RWPE2 (cell line): ENCODE measurements at regions not wholly inside any gene's neighbourhood (a gene's known extent, or its start where the extent isn't known, plus 50 kb on each side); places are given as distances from the start of the nearest gene placed in this dataset.

Source experiments
- ATAC-seq: fragments of 200-7000 bp; cut with Tn5 transposase; 3 replicates; pipeline ENCODE4 v1.9.1; 2021; ENCODE audit warnings: low read depth
- DNase-seq: peaks from one replicate; pipeline ENCODE4 v3.0.0-alpha.2; 2020; ENCODE audit warnings: low spot score
- H3K27ac ChIP-seq: fragments of 450-650 bp; 2 replicates; pipeline ENCODE4 v1.5.1; 2017; ENCODE audit warnings: mild to moderate bottlenecking; ENCODE audit not compliant: poor library complexity, severe bottlenecking
- H3K27me3 ChIP-seq: fragments of 250-450 bp; sonication (Bioruptor Pico); 2 replicates; pipeline ENCODE4 v1.5.1; 2021; ENCODE audit warnings: mild to moderate bottlenecking, moderate library complexity; ENCODE audit not compliant: insufficient read depth, poor library complexity, severe bottlenecking
- H3K36me3 ChIP-seq: fragments of 250-450 bp; sonication (Bioruptor Pico); 2 replicates; pipeline ENCODE4 v1.5.1; 2020; ENCODE audit warnings: low read depth, mild to moderate bottlenecking, moderate library complexity
- H3K4me1 ChIP-seq: fragments of 250-450 bp; sonication (Bioruptor Pico); 2 replicates; pipeline ENCODE4 v1.5.1; 2021; ENCODE audit warnings: mild to moderate bottlenecking, moderate library complexity; ENCODE audit not compliant: insufficient read depth, poor library complexity, severe bottlenecking
- H3K4me3 ChIP-seq: fragments of 250-450 bp; sonication (Bioruptor Pico); 2 replicates; pipeline ENCODE4 v1.5.1; 2021; ENCODE audit warnings: mild to moderate bottlenecking, moderate library complexity; ENCODE audit not compliant: severe bottlenecking
- H3K9me3 ChIP-seq: fragments of 250-450 bp; sonication (Bioruptor Pico); 2 replicates; pipeline ENCODE4 v1.5.1; 2021; ENCODE audit warnings: mild to moderate bottlenecking, moderate library complexity; ENCODE audit not compliant: severe bottlenecking
- TF ChIP-seq, protein P1 (sequence below): fragments of 450-650 bp; IDR thresholded peaks from one replicate; pipeline ENCODE4 v1.5.1; 2017; ENCODE audit warnings: mild to moderate bottlenecking, moderate library complexity; ENCODE audit not compliant: poor library complexity, severe bottlenecking

DNA sequence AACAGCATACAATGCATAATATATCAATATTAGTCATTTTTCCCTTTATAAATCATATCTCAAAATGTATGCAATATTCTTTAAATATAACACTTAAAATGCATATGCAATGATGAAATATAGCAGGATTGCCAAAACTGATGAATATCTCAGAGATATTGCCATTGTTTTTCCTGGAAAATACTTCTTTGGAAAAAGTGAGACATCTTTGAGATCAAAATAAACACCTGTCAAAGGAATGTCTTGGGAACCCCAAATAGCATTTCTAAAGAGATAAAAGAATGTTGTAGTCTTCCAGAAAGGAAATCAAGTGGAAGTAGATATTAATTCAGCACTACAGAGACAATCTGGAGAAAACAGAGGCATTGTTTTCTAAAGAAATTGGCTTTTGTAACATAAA, 457.8 kb upstream of the UBE2E2 start:
- H3K4me3 ChIP-seq = no peak overlapping the region
- ATAC-seq = no peak
- H3K36me3 ChIP-seq = no peaks in the 10 kb centered on the region
- H3K4me1 ChIP-seq = no peaks in the 10 kb centered on the region
- no peaks in the 10 kb centered on the region for H3K9me3 ChIP-seq
- DNase-seq = no peak
- H3K27me3 ChIP-seq = no peaks in the 10 kb centered on the region
- H3K27ac ChIP-seq = no peak overlapping the region
- TF ChIP-seq, protein P1, sequence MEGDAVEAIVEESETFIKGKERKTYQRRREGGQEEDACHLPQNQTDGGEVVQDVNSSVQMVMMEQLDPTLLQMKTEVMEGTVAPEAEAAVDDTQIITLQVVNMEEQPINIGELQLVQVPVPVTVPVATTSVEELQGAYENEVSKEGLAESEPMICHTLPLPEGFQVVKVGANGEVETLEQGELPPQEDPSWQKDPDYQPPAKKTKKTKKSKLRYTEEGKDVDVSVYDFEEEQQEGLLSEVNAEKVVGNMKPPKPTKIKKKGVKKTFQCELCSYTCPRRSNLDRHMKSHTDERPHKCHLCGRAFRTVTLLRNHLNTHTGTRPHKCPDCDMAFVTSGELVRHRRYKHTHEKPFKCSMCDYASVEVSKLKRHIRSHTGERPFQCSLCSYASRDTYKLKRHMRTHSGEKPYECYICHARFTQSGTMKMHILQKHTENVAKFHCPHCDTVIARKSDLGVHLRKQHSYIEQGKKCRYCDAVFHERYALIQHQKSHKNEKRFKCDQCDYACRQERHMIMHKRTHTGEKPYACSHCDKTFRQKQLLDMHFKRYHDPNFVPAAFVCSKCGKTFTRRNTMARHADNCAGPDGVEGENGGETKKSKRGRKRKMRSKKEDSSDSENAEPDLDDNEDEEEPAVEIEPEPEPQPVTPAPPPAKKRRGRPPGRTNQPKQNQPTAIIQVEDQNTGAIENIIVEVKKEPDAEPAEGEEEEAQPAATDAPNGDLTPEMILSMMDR = no peak

DNA sequence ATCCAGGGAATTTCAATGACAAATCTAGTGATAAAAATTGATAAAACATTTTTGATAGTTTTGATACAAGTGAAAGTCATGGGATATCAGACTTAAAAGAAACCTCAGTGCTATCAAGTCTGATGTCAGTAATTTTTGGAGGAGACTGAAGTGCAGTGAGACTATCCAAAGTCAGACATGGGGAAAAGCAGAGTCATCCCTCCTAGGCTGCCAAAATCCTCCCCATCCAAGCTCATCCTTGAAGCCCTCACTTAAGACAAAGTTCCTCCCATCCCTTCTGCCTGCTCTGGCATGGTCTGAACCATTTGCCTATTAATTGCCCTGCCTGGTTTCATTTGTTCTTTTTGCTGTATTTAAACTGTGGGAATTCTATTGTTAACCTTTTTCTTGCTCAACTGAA, 456.9 kb upstream of the UBE2E2 start:
- H3K4me3 ChIP-seq = no peak overlapping the region
- TF ChIP-seq, protein P1 = no peak
- no peak for DNase-seq
- H3K36me3 ChIP-seq = no peaks in the 10 kb centered on the region
- H3K27me3 ChIP-seq = no peaks in the 10 kb centered on the region
- H3K27ac ChIP-seq = no peak overlapping the region
- H3K9me3 ChIP-seq = no peaks in the 10 kb centered on the region
- no peak for ATAC-seq
- no peaks in the 10 kb centered on the region for H3K4me1 ChIP-seq

DNA sequence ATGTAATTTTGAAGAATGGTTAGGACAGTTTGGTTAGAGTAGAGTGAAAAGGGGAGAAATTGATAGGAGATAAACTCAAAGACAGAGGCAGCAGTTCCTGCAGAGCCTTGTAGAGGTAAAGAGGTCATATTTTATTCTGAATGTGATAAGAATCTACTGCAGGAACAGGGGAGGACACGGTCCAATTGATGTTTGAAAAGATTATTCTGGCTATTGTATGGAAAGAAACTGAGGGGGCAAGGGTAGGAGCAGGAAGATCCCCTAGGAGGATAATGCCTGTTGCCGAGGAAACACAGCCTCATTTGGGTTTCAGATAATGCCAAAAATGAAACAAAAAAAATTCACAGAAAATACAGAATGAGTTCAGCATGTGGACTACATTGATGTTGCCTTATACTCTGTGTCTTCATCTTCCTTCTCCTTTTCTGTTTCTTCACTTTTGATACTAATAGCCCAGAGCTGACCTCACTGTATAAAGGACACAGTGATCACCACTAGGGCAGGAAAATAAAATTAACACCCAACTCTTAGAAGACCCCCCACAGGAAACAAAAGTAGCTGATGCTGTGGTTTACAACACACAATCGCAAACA, 454.6 kb upstream of the UBE2E2 start:
- DNase-seq (no peak), ATAC-seq (no peak)
- H3K9me3 ChIP-seq = no peaks in the 10 kb centered on the region
- TF ChIP-seq, protein P1 = no peak
- H3K36me3 ChIP-seq = no peaks in the 10 kb centered on the region
- H3K27me3 ChIP-seq = no peaks in the 10 kb centered on the region
- no peaks in the 10 kb centered on the region for H3K4me1 ChIP-seq
- no peak overlapping the region for H3K27ac ChIP-seq
- no peak overlapping the region for H3K4me3 ChIP-seq

DNA sequence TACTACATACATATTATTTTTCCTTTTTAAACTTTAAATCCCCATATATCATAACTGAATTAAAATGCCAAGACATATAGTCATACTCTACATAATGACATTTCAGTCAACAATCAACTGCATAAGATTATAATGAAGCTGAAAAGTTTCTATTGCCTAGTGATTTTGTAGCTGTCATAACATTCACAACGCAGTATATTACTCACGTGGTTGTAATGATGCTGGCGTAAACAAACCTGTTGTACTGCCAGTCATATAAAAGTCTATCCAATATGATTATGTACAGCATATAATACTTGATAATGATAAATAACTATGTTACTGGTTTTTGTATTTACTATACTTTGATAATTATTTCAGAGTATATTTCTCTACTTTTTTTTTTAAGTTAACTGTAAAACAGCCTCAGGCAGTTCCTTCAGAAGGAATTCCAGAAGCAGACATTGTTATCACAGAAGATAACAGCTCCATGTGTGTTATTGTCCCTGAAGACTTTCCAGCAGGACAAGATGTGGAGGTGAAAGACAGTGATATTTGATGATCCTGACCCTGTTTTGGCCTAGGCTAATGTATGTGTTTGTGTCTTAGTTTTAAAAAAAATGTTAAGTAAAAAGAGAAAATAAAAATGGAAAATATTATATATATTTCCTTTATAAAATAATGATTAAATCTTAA, 443.4 kb upstream of the UBE2E2 start:
- no peak for ATAC-seq
- Histone ChIP-seq H3K27ac (no peak overlapping the region), H3K9me3 (no peaks in the 10 kb centered on the region), H3K4me3 (no peak overlapping the region), H3K36me3 (no peaks in the 10 kb centered on the region), H3K4me1 (no peaks in the 10 kb centered on the region), H3K27me3 (no peaks in the 10 kb centered on the region)
- TF ChIP-seq, protein P1 = no peak
- no peak for DNase-seq

DNA sequence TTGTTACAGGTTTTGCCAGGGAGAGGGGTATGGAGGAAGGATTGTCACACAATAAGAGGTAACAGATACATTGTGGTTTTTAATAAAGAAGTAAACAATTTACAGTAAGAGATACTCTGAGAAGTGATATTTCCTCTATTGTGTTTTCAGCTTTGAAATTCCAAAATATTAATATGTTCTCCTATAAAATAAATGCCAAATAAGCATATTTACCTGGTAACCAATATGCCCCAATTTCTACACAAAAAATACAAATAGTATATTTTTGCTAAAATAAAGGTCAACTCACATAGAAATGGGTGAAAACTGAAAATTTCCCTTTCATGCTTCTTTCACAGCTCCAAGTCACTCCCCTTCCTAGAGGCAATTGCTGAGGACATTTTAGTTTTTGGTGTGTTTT, 437.4 kb upstream of the UBE2E2 start:
- no peaks in the 10 kb centered on the region for H3K9me3 ChIP-seq
- TF ChIP-seq, protein P1 = no peak
- ATAC-seq = no peak

More for the DNA sequence above, 437.4 kb upstream of the UBE2E2 start:
- DNase-seq = no peak
- no peak overlapping the region for H3K27ac ChIP-seq
- no peaks in the 10 kb centered on the region for H3K4me1 ChIP-seq
- no peaks in the 10 kb centered on the region for H3K27me3 ChIP-seq
- no peaks in the 10 kb centered on the region for H3K36me3 ChIP-seq
- no peak overlapping the region for H3K4me3 ChIP-seq
